ENCODE measurements at regions not wholly inside any gene's neighbourhood (a gene's known extent, or its start where the extent isn't known, plus 50 kb on each side); places are given as distances from the start of the nearest gene placed in this dataset.
"Not testable (repeated sequence)": the region's sequence is repeated elsewhere in the genome, so short reads cannot be mapped to it uniquely, and the experiment has no call there.

- no peak for DNase-seq
These were observed 1102.8 kb upstream of the SEL1L start for GRCh38 chr14:82636426-82636825.

GRCh38 chr14:82641050-82641540, 1107.4 kb upstream of the SEL1L start:
- no peak for DNase-seq

GRCh38 chr14:82642425-82642824, 1108.8 kb upstream of the SEL1L start:
- DNase-seq: peak; percentile 82

GRCh38 chr14:82647088-82647810, 1113.6 kb upstream of the SEL1L start:
- no peak for DNase-seq

- no peak for DNase-seq
These were observed 1122.1 kb upstream of the SEL1L start for GRCh38 chr14:82655770-82656169.

GRCh38 chr14:82657186-82657675, 1123.6 kb upstream of the SEL1L start:
- DNase-seq: no peak

GRCh38 chr14:82661258-82661657, 1127.6 kb upstream of the SEL1L start:
- no peak for DNase-seq

GRCh38 chr14:82667006-82667405, 1133.4 kb upstream of the SEL1L start:
- DNase-seq: no peak

GRCh38 chr14:82667501-82667900, 1133.8 kb upstream of the SEL1L start:
- DNase-seq: no peak

- no peak for DNase-seq
These were observed 1142.8 kb upstream of the SEL1L start for GRCh38 chr14:82676403-82676802.

- no peak for DNase-seq
These were observed 1156.3 kb upstream of the SEL1L start for GRCh38 chr14:82689948-82690347.

GRCh38 chr14:82691191-82691590, 1157.5 kb upstream of the SEL1L start:
- not testable (repeated sequence) for DNase-seq

- no peak for DNase-seq
These were observed 1161.2 kb upstream of the SEL1L start for GRCh38 chr14:82694820-82695219.

GRCh38 chr14:82704218-82704617, 1170.6 kb upstream of the SEL1L start:
- no peak for DNase-seq

GRCh38 chr14:82710267-82710841, 1176.7 kb upstream of the SEL1L start:
- DNase-seq: peak; percentile 4

- DNase-seq: no peak
These were observed 1186.0 kb upstream of the SEL1L start for GRCh38 chr14:82719617-82720016.

- no peak for DNase-seq
These were observed 1186.8 kb upstream of the SEL1L start for GRCh38 chr14:82720431-82720830.

GRCh38 chr14:82720946-82721345, 1187.3 kb upstream of the SEL1L start:
- DNase-seq: no peak

GRCh38 chr14:82724316-82724715, 1190.7 kb upstream of the SEL1L start:
- no peak for DNase-seq

- no peak for DNase-seq
These were observed 1191.6 kb upstream of the SEL1L start for GRCh38 chr14:82725213-82725612.

- no peak for DNase-seq
These were observed 1197.9 kb upstream of the SEL1L start for GRCh38 chr14:82731526-82731925.

GRCh38 chr14:82740547-82740946, 1206.9 kb upstream of the SEL1L start:
- DNase-seq: no peak

GRCh38 chr14:82755476-82755875, 1221.8 kb upstream of the SEL1L start:
- DNase-seq: no peak

- no peak for DNase-seq
These were observed 1222.3 kb upstream of the SEL1L start for GRCh38 chr14:82755923-82756322.

GRCh38 chr14:82757776-82758175, 1224.1 kb upstream of the SEL1L start:
- no peak for DNase-seq
